Activated T-helper 1 cell treated with anti-CD3 and anti-CD28 coated beads, Interleukin-12 subunit alpha, Interleukin-12 subunit beta, Interleukin-2, Interleukin-4 antibody, amounts not matched to agents 30 ng/mL and 10 ng/mL and 1 ng/mL, durations not matched to agents 14 hours and 24 hours and 36 hours (primary cell): ENCODE measurements at regions not wholly inside any gene's neighbourhood (a gene's known extent, or its start where the extent isn't known, plus 50 kb on each side); places are given as distances from the start of the nearest gene placed in this dataset.

Source experiments
- DNase-seq: peaks from one replicate; pipeline ENCODE4 v3.0.0; 2021; ENCODE audit warnings: low spot score
- H3K27ac Mint-ChIP-seq: one replicate; pipeline ENCODE4 v1.8.0; 2021; ENCODE audit warnings: mild to moderate bottlenecking, mixed read lengths
- H3K27me3 Mint-ChIP-seq: one replicate; pipeline ENCODE4 v1.8.0; 2022; ENCODE audit warnings: mild to moderate bottlenecking, moderate library complexity, mixed read lengths; ENCODE audit not compliant: insufficient read depth
- H3K36me3 Mint-ChIP-seq: one replicate; pipeline ENCODE4 v1.8.0; 2021; ENCODE audit warnings: low read depth, mixed read lengths
- H3K4me1 Mint-ChIP-seq: one replicate; pipeline ENCODE4 v1.8.0; 2021; ENCODE audit warnings: low read depth, mixed read lengths
- H3K4me3 Mint-ChIP-seq: one replicate; pipeline ENCODE4 v1.8.0; 2021; ENCODE audit warnings: mild to moderate bottlenecking, moderate library complexity, mixed read lengths
- H3K9me3 Mint-ChIP-seq: one replicate; pipeline ENCODE4 v1.8.0; 2021; ENCODE audit warnings: mixed read lengths
- intact Hi-C: fragments of 100-400 bp; cut with micrococcal nuclease; formaldehyde crosslinking; loops from one replicate; pipeline ENCODE4 v1.15.1; 2024

DNA sequence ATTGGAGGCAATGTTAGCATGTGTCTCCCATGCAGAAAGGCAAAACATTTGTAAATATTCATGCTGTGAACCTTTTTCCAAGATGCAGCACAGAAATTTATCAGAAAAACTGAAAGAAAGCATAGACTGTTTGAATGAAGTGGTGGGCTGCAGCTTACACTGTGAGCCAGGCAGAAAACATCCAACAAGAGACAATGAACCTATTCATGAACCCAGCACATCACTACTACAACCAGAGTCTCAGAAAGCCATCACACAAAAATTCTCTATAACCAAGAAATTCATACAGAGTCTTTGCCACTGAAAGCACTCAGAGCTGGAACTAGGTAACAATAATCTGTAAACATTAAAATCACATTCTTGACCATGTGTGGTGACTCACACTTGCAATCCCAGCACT, 448.9 kb downstream of the UQCRFS1 start:
- Mint-ChIP-seq H3K4me3 (no peak overlapping the region), H3K4me1 (no peaks in the 10 kb centered on the region), H3K36me3 (no peaks in the 10 kb centered on the region), H3K9me3 (peaks cover 11% of the 10 kb centered on the region), H3K27me3 (no peaks in the 10 kb centered on the region), H3K27ac (no peak overlapping the region)
- intact Hi-C loops = no loop called here
- DNase-seq = no peak

DNA sequence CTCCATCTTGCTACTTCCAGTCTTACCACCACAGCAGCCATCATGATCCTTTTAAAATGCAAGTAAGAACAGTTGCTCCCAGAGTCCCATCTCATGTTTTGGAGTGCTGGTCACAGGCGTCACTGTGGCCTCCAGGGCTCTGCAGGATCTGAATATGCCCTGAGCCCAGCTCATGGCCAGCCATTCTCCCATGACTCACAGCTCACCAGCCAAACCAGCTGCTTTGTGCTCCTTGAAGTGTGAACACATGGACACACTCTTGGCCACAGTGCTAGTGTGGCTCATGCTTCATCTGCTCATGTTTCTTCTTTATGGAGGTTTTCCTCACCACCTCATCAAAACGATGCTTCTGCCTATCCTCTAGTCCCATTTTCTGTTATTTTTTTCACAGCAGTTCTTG, 466.5 kb downstream of the UQCRFS1 start:
- Mint-ChIP-seq H3K4me3 (no peak overlapping the region), H3K36me3 (no peaks in the 10 kb centered on the region)

DNA sequence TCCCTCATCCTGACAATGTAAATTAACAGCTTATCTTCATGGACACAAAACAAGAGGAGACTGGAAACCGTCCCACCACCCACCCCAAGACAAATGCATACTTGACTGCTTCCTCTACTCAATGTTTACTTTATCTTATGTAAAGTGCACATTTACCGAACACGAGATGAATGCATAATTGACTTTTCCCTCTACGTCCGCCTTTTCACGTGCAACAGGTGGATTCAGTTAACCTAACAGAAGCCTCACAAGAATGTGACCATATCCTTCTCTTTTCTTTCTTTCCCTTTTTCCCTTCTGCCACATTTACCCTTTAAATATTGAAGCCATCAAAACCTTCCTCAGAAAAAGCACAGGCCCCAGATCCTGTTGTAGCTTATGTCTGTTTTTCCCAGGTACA, 468.0 kb downstream of the UQCRFS1 start:
- Mint-ChIP-seq H3K27ac (no peak overlapping the region), H3K36me3 (no peaks in the 10 kb centered on the region), H3K4me3 (no peak overlapping the region), H3K4me1 (no peaks in the 10 kb centered on the region), H3K27me3 (peaks cover 7% of the 10 kb centered on the region), H3K9me3 (no peaks in the 10 kb centered on the region)
- no peak for DNase-seq
- intact Hi-C loops = no loop called here

More for the DNA sequence above, 466.5 kb downstream of the UQCRFS1 start:
- no peaks in the 10 kb centered on the region for H3K4me1 Mint-ChIP-seq
- intact Hi-C loops = no loop called here
- H3K9me3 Mint-ChIP-seq = no peaks in the 10 kb centered on the region
- DNase-seq = no peak
- no peak overlapping the region for H3K27ac Mint-ChIP-seq
- peaks cover 7% of the 10 kb centered on the region for H3K27me3 Mint-ChIP-seq

DNA sequence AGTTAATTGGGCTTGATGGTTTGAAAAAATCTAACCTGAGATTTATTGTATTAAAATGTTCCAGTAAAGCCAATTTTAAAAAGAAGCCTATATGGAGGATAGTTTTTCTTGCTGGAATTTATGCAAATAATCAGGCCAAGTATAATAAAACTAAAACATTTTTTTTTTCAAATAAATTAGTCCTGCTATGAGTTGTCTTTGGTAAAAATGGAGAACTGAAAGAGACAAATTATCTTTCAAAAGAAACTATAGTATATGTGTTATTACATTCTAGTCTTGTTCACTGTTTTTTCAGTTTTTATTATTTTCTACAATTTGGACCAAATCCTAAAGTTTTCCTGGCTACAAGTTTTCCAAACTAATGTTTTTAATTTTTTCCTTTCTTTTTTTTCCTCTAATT, 468.9 kb downstream of the UQCRFS1 start:
- no peaks in the 10 kb centered on the region for H3K9me3 Mint-ChIP-seq
- H3K36me3 Mint-ChIP-seq = no peaks in the 10 kb centered on the region
- DNase-seq = no peak
- no peak overlapping the region for H3K27ac Mint-ChIP-seq
- peaks cover 7% of the 10 kb centered on the region for H3K27me3 Mint-ChIP-seq
- intact Hi-C loops = no loop called here
- H3K4me3 Mint-ChIP-seq = no peak overlapping the region
- no peaks in the 10 kb centered on the region for H3K4me1 Mint-ChIP-seq

DNA sequence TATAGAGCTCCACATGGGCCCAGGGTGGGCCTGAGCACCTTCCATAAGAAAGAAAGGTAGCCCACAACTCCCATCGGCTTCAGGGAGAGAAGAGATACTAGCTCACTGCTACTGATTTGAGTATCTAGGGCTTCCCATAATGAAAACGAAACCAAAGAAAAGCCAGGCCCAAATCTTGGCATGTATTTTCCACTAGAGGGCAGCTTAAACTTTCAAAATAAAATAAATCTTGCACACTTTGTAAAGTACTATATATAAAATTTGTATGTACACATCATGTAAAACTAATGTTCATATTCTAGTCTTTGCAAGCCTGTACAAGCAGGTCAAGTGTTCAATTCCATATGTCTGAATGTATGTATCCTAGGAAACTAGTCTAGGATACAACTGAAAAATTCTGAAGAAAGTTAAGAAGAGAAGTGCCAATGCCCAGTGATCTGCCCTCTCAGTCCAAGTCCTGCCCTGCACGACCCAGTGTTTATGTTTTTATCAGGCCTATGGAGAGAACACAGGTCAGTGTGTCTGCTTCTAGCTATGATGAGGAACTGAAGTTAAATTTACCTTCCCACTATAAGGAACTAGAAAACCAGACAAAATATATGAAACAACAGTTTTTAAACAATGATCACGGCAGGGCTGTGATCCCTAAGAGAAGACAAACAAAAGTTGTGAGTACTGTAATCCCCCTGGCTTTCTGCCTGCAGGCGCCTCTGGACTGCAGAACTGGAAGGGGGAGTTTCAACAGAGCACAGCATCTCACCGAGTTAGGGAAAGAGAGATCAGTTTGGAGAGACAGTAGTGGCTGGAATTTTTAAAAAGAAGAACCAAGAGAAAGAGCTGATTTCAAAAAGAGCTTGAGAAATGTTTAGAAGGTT, 475.7 kb downstream of the UQCRFS1 start:
- no peak overlapping the region for H3K27ac Mint-ChIP-seq
- intact Hi-C loops = loop anchor here (1.0 to 10.0 kb wide), 3 partner anchors 142 to 858 kb away; no protein-coding TSS in a partner anchor
- peaks cover 8% of the 10 kb centered on the region for H3K4me1 Mint-ChIP-seq
- DNase-seq = no peak
- H3K27me3 Mint-ChIP-seq = peaks cover 5% of the 10 kb centered on the region
- H3K36me3 Mint-ChIP-seq = no peaks in the 10 kb centered on the region
- no peak overlapping the region for H3K4me3 Mint-ChIP-seq
- H3K9me3 Mint-ChIP-seq = no peaks in the 10 kb centered on the region

DNA sequence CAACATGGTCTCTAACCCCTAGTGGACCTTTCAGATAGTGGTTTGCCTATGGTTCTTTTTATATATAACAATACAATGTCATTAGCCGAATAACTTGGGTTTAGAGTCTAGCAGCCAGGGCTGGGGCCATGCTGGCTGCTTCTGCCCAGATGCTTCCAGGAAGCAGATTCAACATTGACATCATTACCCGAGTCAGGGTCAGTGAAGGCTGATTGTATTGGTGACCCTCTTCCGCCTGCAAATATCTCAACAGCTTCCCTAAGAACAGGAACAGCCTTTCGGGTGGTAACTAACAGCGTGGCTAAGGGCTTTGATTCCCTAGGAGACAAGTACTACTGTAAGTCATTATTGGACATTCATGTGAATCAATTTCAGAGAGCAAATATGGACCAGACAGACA, 476.4 kb downstream of the UQCRFS1 start:
- H3K4me3 Mint-ChIP-seq = no peak overlapping the region
- H3K4me1 Mint-ChIP-seq = peaks cover 8% of the 10 kb centered on the region
- H3K36me3 Mint-ChIP-seq = no peaks in the 10 kb centered on the region
- no peaks in the 10 kb centered on the region for H3K9me3 Mint-ChIP-seq
- DNase-seq = no peak
- peaks cover 7% of the 10 kb centered on the region for H3K27me3 Mint-ChIP-seq
- intact Hi-C loops = loop anchor here (10.0 kb wide), 1 partner anchor 858 kb away; no protein-coding TSS in a partner anchor
- H3K27ac Mint-ChIP-seq = no peak overlapping the region

DNA sequence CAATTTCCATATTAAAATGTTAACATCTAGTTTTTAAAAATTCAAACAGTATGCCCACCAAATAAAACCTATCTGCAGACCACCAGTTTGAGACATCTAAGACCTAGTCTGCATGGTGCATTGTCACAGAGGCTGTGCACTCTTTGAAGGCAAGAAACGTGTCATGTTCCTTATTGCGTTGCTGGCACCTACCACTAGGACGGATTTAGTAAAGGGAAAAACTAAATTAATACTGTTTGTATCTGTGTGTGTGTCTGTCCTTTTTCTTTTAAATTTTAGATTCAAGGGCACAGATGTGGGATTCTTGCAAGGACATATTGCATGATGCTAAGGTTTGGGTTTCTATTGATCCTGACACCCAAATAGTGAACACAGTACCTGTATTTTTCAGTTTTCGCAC, 481.4 kb downstream of the UQCRFS1 start:
- H3K4me3 Mint-ChIP-seq = no peak overlapping the region
- DNase-seq = no peak
- H3K27me3 Mint-ChIP-seq = peaks cover 23% of the 10 kb centered on the region
- H3K4me1 Mint-ChIP-seq = peaks cover 1% of the 10 kb centered on the region
- H3K36me3 Mint-ChIP-seq = no peaks in the 10 kb centered on the region
- H3K27ac Mint-ChIP-seq = no peak overlapping the region
- intact Hi-C loops = loop anchor here (10.0 kb wide), 1 partner anchor 863 kb away; no protein-coding TSS in a partner anchor
- H3K9me3 Mint-ChIP-seq = no peaks in the 10 kb centered on the region

DNA sequence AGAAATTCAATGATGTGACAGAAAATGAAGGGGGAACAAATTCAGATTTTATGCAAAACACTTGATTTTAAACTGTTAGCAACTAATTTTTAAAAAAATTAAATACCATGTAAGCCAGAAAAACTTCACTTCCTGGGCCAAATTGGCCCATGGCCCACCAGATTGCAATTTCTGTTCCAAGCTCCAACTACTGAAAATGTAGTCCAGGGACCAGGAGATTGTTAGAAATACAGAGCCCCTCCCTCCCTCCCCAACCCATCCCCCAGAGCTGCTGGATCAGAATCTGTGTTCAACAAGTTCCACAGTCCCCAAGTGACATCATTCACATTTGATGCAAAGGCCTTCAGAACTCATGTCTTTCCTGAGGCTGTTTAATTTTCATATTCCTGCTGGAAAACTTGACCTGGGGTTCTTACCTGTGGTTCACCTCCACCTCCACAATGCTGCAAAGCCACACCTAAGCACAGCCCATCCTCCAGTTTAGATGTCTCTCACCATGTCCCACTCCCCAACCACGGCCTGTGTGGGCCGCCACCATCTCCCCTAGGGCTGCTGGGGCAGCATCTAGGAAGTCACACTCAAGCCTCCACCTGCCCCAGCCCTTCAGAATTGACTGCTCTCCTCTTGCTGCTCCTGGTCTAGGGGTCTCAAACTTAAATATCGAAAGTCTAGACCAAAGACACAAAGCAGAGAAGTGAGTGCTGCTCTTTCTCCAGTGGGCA, 482.0 kb downstream of the UQCRFS1 start:
- Mint-ChIP-seq H3K27ac (no peak overlapping the region), H3K36me3 (no peaks in the 10 kb centered on the region), H3K27me3 (peaks cover 28% of the 10 kb centered on the region), H3K4me3 (no peak overlapping the region), H3K4me1 (no peaks in the 10 kb centered on the region), H3K9me3 (no peaks in the 10 kb centered on the region)
- intact Hi-C loops = loop anchor here (10.0 kb wide), 1 partner anchor 864 kb away; no protein-coding TSS in a partner anchor
- no peak for DNase-seq

DNA sequence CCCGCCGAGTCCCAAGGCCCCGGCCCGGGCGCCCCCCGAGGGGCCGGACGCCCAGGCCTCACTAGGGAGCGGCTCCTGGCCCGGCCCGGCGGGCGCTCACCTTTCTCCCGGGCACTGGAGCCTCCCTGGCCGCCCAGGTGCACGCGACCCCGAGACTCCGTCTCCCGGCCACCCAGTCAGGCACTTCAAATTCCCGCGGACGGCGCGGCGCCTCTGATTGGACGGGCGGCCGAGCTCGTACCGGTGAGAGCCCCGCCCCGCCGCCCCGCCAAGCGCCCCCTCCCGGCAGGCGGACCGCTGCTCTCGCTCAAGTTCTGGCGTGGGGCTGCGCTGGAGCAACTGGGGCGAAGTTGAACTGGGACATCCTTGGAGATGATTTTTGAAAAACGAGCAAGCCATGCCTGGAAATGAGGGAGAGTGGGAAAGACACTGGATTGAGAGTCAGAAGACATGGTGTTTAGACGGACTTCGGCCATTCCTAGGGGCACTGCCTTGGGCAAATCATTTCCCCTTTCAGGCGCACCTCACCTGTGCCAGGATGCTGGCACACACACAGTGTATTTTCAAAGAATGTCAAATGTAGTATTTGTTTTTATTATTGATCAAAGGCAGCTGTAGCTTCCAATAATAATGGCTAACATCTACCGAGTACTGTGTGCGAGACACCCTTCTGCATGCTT, 485.3 kb downstream of the UQCRFS1 start:
- intact Hi-C loops = no loop called here
- Mint-ChIP-seq H3K9me3 (no peaks in the 10 kb centered on the region), H3K4me1 (no peaks in the 10 kb centered on the region), H3K36me3 (no peaks in the 10 kb centered on the region), H3K27ac (no peak overlapping the region), H3K4me3 (peak overlapping the region; percentile 24), H3K27me3 (peaks cover 24% of the 10 kb centered on the region)
- DNase-seq = peak; percentile 47

DNA sequence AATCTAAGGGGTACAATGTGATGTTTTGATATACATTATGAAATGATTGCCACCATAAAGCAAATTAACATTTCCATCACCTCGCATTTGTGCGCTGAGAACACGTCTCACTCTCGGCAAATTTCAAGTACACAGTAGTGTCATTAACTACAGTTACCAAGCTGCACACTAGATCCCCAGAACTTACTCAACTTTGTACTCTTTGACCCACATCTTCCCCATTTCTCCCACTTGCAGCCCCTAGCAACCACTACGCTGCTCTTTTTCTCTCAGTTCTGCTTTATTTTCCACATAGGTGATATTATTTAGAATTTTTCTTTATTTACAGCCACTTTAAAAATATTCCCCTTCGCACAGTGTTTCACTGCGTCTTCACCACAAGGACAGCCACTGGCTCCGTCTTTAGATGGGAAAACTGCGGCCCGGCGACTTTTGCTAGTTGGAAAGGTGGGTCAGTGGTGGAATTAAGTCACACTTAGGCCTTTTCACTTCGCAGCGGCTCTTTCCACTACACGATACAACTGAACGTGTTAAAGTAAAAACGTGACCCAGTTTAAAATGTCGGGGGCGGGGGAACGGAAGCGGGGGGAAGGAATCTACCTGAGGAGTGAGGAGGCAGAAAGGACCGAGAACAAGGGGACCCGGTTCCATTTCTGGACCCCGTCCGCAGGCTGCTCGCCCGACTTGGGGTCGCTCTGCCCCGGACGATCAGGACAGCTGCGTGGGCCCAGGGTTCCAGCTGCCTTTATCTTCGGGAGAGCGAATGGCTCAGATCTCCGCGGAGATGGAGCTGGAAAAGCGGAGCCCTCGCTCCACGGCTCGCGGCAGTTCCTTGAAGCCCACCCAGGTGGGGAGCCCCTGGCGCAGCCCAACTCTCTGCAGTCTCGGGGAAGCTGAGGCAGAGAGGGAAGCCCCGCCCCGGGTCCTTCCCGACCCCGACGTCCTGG, 486.1 kb downstream of the UQCRFS1 start:
- H3K27me3 Mint-ChIP-seq = peaks cover 22% of the 10 kb centered on the region
- H3K27ac Mint-ChIP-seq = no peak overlapping the region
- no peaks in the 10 kb centered on the region for H3K4me1 Mint-ChIP-seq
- H3K9me3 Mint-ChIP-seq = no peaks in the 10 kb centered on the region
- DNase-seq = no peak
- H3K36me3 Mint-ChIP-seq = no peaks in the 10 kb centered on the region
- peak overlapping the region; percentile 24 for H3K4me3 Mint-ChIP-seq
- intact Hi-C loops = no loop called here

DNA sequence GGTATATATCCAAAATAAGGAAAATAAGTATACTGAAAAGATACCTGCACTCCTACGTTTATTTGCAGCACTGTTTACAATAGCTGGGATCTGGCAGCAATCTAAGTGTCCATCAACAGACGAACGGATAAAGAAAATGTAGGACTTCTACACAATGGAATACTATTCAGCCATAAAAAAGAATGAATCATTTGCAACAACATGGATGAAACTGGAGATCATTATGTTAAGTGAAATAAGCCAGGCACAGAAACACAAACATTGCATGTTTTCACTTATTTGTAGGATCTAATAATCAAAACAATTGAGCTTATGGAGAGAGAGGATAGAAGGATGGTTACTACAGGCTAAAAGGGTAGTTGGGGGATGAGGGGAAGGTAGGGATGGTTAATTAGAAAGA, 494.0 kb downstream of the UQCRFS1 start:
- Mint-ChIP-seq H3K27ac (no peak overlapping the region), H3K4me1 (no peaks in the 10 kb centered on the region), H3K36me3 (no peaks in the 10 kb centered on the region), H3K9me3 (no peaks in the 10 kb centered on the region), H3K4me3 (no peak overlapping the region), H3K27me3 (no peaks in the 10 kb centered on the region)
- DNase-seq = no peak
- intact Hi-C loops = no loop called here

DNA sequence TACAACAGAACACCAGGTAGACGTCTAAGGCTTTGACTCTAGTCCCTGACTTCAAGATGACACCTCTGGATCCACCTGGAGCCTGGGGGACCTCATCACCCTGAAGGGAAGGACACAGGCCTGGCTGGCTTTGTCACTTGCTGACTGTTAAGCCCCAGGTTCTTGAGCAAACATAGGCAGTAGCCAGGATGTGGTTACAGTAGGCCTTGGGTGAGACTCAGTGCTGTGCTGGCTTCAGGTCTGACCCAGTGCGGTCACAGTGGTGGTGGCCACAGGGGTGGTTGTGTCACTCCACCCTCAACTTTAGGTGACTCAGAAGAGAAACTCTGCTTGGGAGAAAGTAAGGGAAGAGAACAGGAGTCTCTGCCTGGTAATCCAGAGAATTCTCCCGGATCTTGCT, 497.8 kb downstream of the UQCRFS1 start:
- H3K27me3 Mint-ChIP-seq = no peaks in the 10 kb centered on the region
- no peaks in the 10 kb centered on the region for H3K9me3 Mint-ChIP-seq
- no peaks in the 10 kb centered on the region for H3K36me3 Mint-ChIP-seq
- no peak for DNase-seq
- H3K27ac Mint-ChIP-seq = no peak overlapping the region
- no peak overlapping the region for H3K4me3 Mint-ChIP-seq
- intact Hi-C loops = no loop called here
- no peaks in the 10 kb centered on the region for H3K4me1 Mint-ChIP-seq
